CD4-positive, alpha-beta T cell treated with Interleukin-12 subunit alpha and Interleukin-12 subunit beta, for 1 hour (primary cell): ENCODE measurements at regions not wholly inside any gene's neighbourhood (a gene's known extent, or its start where the extent isn't known, plus 50 kb on each side); places are given as distances from the start of the nearest gene placed in this dataset.
"Not testable (repeated sequence)": the region's sequence is repeated elsewhere in the genome, so short reads cannot be mapped to it uniquely, and the experiment has no call there.

Experiments used
- DNase-seq: peaks from one replicate; pipeline ENCODE4 v3.0.0-alpha.2; 2020

DNA sequence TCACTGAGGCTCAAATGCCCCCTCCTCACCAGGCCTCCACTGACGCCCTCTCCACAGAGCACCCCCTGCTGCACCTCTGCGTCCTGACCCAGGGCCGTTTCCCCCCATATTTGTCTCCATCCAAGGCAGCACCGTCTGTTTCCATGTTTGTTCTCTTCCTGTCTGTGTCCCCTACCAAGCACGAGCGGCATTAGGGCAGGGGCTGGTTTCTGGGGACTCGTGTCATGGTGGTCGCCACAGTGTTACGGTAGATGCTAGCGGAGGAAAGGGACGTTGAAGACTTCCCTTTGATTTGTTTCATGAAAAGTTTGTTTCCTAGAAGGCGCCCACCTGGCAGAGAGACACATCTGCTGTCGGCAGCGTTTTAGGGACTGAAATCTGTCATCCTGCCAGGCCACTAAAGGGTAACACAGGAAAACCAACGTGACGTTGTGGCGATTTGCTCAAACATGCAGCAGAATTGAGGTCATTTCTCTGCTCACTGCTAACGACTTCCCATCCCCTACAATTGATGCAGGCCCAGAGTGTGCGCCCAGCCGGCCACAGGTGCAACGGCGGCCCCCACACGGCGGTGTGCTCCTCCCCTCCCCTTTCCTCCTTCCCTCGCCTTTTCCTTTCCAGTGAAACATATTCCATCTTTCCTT lies 79.3 kb upstream of the IRX4 start:
- DNase-seq, result no peak

- DNase-seq, result no peak
Observed at GRCh38 chr5:1961304-1961946, 78.7 kb upstream of the IRX4 start.

GRCh38 chr5:1960595-1961303 lies 78.0 kb upstream of the IRX4 start:
- DNase-seq, result no peak

- DNase-seq, result no peak
Observed at GRCh38 chr5:1959725-1960581, 77.2 kb upstream of the IRX4 start.

DNA sequence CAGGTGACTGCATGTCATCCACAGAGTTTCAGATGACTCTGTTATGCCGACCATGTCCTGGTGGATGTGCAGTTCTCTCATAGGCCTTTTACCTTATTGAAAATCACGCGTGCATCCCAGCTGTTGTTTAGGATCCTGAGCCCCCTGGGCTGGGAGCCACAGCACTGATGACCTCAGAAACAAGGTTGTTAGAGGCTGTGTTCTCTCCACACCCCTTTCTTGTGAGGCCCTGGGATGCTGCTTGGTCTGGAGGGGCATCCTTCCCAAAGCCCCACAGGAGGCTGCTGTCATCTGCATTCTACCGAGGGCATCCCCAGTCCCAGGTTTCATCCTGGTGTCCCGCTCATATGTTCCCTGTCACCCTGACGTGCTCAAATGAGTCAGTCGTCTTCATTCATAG lies 76.5 kb upstream of the IRX4 start:
- DNase-seq, result no peak

DNA sequence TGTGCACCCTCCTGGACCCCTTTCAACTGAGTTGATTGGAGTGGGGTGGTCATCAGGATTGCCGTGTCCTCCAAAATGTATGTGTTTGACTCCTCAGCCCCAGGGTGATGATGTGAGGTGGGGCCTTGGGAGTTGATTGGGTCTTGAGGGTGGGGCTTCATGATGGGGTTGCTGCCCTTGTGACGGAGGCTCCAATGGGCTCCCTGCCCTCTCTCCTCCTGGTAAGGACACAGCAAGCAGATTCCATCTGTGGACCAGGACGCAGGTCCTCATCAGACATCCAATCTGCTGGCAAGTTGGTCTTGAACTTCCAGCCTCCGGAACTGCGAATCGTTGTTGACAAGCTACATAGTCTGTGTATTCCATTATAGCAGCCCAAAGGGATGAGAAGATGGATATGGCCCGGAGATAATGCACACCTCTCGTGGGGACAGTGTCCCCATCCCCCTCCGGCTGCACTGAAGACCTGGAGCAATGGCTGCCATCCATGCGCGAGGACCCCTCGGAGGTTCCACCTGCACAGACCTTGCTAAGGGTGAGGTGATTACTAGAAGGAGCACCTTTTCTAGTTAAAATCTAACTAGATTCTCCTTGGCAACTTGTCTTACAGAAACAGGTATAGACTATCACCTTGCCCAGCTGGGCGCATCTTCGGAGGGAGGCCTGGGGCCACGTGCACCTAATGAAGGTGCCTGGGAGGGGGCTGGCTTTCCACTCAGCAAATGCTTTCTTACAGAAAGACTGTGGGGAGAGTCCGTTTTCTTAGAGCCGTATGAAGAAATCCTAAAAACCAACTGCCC lies 75.7 kb upstream of the IRX4 start:
- no peak for DNase-seq

DNA sequence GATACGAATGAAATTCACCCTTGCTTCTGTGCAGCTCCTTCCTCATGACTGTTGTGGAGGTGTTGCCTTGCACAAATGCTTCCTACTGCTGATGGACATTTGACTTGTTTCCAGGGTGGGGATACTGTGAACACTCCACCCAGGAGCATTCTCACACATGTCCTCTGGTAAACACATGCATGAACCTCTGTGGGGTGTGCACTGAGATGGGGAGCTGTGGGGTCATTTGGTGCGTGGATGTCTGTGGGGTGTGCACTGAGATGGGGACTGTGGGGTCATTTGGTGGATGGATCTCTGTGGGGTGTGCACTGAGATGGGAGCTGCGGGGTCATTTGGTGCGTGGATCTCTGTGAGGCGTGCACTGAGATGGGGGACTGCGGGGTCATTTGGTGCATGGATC lies 72.9 kb upstream of the IRX4 start:
- DNase-seq, result no peak

DNA sequence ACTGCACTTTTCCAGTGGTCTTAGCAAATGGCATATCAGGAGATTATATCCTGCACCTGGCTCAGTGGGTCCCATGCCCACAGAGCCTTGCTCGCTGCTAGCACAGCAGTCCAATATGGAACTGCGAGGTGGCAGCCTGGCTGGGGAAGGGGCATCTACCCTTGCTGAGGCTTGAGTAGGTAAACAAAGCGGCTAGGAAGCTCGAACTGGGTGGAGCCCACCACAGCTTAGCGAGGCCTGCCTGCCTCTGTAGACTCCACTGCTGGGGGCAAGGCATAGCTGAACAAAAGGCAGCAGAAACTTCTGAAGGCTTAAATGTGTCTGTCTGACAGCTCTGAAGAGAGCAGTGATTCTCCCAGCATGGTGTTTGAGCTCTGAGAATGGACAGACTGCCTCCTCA lies 71.0 kb upstream of the IRX4 start:
- DNase-seq, result not testable (repeated sequence)

DNA sequence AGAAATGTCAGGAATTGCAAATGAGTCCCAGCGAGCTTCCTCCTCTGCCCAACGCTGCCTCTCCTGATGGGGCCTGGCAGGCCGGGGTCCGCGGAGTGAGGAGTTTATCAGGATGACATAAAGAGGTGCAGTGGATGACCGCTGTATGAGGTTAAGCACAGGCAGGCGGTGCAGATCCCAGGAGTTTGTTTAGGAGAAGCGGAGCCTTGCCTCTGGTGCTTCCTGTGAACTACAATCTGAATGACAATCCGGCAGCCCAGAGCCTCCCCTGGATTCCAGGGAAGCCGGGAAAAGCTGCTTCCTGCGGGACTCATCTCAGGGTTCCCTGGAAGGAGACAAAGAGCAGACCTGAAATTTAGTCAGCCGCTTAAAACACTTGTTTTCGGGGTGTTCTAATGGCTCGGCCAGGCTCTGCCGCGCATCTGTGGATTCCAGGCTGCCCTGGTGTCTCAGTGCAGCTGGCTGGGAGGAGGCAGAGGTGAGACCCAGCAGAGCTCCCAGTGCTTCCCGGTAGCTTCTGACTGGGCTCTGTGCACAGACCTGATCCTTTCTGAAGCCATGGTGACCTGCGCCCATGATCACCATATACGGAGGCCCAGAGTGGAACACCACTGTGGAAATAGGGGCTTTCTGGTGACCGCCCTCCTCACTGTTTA lies 69.8 kb upstream of the IRX4 start:
- no peak for DNase-seq

DNA sequence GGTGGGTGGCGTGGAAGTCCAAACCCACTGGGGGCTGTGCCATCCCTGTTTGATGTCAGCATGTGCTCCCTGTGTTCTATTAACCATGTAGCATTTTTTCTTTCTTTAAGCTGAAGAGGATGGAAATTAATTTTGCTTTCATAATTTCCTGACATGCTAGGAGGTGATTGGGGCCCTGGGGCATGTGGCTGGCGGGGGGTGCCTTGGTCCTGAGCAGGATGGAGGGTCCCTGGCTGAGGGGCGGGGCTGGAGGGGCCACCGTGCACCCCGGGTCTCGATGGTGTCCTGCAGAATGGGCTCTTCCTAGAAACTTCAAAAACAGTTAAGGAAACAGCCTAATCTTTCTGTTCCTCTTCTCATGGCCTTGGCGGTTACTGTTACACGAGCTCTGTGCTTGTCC lies 69.3 kb upstream of the IRX4 start:
- DNase-seq, result no peak

DNA sequence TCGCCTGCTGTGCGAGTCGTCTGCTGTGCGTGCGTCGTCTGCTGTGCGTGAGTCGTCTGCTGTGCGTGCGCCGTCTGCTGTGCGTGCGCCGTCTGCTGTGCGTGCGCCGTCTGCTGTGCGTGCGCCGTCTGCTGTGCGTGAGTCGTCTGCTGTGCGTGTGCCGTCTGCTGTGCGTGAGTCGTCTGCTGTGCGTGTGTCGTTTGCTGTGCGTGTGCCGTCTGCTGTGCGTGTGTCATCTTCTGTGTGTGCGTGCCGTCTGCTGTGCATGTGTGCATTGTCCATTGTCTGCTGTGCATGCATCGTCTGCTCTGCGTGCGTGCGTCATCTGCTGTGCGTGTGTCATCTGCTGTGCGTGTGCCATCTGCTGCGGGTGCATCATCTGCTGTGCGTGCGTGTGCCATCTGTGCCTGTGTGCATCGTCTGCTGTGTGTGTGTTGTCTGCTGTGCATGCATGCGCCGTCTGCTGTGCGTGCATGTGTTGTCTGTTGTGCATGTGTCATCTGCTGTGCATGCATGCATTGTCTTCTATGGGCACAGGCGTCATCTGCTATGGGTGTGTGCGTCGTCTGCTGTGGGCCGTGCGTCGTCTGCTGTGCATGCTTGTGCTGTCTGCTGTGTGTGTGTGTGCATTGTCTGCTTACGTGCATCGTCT lies 68.6 kb upstream of the IRX4 start:
- no peak for DNase-seq

- DNase-seq, result no peak
Observed at GRCh38 chr5:1950708-1951103, 68.0 kb upstream of the IRX4 start.

DNA sequence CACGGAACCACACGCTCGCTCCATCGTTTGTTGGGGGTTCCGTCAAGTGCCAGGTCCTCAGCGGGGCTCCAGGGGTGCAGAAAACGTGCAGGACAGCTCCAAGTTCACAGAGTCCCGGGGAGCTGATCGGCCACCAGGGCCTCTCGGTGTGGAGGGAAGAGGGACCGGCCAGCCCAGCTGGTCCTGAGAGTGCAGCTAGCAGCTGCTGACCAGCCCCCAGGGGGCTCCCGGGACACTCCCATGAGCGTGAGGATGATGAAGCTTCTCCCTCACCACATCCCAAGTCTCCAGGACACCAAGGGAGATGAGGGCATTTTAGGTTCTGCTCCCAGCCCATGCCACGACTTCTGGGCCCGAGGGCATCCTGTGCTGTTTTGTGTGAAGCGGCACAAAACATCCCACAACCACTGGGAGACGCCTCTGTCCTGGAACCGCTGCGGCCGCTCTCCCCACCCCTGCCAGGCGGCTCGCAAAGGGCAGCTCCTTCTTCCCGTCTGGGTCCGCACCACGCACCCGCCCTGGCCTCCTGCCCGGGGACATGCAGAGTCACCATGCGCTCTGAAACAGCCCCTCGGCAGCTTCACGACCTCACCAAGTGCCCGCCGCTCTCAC lies 67.5 kb upstream of the IRX4 start:
- no peak for DNase-seq

DNA sequence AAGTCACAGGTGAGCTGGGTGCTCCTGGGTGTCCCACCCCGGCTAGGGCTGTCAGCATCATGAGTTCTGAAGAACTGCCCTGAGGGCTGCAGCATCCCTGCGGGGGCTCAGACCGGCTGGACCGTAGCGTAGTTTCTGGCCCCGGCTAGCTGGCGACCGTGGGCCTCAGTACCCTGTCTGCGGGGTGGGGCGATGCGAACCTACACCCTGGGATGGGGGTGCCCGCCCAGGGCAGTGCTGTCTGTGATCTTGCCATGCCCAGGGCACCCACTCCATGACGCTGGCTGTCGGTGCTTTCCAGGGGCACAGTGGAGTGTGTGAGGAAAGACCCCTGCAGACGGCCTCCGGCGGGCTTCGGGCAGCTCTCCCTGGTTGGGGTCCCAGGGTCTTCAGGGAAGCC lies 66.5 kb upstream of the IRX4 start:
- no peak for DNase-seq

DNA sequence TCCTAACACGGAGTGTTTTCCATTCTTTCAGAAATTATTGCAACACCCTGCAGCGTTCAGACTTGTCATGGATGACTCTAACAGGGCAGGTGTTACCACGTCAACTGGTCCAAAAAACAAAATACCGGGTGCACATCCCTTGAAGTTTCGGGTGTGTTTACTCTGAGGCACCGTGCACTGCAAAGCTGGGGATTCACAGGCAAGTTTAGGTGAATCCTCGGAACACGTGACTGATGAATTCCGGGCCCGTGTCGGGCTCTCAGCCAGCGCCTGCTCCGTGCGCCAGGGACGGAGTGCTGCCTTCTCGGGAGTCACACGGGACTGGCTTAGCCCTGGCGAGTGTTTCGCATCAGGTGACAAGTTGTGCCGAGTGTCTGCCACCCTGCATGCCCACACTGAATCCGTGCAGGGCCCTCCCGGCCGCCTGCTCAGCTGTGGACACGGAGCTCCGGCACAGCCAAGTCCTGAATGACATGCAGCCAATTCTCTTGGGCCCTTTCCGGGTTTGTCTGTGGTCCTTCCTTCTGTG lies 66.0 kb upstream of the IRX4 start:
- DNase-seq, result no peak

GRCh38 chr5:1948111-1948510 lies 65.4 kb upstream of the IRX4 start:
- DNase-seq, result no peak

- DNase-seq, result no peak
Observed at GRCh38 chr5:1946776-1947175, 64.1 kb upstream of the IRX4 start.

- DNase-seq, result no peak
Observed at GRCh38 chr5:1946122-1946677, 63.5 kb upstream of the IRX4 start.

GRCh38 chr5:1945606-1946005 lies 62.9 kb upstream of the IRX4 start:
- no peak for DNase-seq

DNA sequence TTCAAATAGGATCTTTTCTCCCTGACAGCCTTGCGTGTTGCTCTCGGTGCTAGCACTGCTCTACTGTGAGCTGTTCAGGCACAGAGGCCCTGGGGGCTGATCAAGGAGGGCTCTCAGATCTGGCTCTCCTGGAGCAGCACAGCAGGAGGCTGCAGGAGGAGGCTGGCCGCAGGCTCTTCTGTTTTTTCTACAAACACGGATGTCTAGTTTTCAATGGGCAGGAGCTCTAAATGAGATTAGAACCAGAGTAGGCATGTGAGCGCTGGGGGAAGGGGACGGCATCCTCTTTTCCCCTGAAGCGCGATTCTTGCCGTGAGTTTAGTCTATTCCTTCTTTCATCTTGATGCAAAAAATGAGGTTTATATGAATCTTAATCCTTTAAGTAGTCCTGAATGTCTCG lies 61.7 kb upstream of the IRX4 start:
- no peak for DNase-seq

DNA sequence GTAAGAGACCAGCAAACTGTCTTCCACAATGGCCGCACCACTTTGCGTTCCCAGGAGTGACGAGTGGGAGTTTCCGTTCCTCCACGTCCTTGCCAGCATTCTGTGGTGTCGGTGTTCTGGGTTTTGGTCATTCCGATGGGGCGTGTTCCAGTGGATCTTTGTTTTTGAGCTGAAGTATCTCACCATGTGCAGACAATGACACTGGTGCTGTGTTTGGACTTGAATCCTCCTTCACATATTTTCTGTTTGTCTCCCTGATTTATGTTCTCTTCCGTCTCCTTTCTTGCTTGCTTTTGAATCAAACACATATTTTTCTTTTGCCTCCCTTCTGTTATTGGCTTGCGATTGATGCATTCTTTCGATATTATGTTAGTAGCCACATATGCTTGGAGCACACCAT lies 60.8 kb upstream of the IRX4 start:
- DNase-seq, result no peak
